ENCODE measurements at regions not wholly inside any gene's neighbourhood (a gene's known extent, or its start where the extent isn't known, plus 50 kb on each side); places are given as distances from the start of the nearest gene placed in this dataset.

DNA sequence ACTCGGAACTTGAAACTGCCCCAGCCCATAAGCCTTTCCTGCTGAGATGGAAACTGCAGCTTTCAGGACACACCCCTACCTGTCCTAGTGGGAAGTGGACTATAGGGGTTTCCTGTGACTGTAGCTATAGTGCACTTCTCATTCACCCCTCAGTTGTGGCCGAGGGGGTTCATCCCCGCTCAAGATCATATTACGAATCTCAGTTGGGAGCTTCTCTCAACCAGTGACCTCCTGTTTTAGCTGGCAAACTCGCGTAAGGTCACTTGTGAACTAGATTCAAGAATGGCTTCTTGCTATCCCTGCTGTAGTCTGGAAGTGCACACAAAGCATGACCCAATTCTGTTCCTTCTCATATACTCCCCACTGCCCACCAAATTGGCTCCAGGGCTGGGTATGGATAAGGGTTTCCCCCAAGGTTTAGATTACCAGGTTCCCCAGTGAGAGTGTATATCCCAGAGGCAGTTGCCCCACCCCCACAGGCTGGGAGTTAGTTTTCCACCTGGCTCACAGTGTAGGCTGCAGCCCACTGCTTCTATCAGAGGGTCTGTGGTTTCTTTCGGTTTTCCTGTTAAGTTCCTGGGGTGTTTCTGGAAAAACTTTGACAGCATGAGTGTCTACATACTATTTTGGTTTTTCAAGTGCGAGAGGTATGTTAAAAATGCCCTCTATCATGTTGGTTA lies 812.9 kb downstream of the JRKL start:
- DNase-seq = no peak

DNA sequence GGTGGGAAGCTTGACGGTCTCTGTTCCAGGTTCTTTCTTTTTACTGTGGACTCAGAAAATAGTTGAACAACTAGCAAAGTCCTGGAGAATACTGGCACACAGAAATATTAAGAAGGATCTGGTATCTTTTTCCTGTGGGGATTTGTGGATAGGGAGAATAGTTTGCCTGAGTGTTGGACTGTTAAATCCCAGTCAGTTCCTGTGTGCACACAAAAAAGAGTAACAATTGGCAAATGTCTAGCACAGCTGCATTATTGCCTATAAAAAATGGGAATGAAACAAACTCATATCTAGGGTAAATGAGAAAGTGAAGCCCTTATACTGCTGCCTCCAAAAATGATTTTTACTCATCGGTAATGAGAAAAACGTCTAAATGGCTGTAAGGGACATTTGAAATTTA lies 828.2 kb downstream of the JRKL start:
- no peak for DNase-seq

DNA sequence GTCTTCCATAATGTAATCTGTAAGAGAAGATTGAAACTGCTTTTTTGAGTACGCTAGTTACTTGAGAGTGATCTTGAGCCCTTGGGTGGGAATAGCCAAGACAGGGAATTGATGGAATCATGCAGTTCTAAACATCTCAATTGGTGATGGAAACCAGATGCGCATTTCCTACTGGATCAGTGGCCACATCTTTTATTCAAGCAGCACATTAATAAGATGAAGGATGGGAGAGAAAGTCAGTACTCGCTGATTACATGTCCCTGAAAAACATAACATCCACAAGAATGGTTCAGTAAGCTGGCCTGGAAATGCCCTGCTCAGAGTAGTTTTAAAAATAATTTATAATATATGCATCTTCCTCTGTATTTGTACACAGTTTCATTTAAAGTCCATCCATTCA lies 833.8 kb downstream of the JRKL start:
- DNase-seq = no peak

DNA sequence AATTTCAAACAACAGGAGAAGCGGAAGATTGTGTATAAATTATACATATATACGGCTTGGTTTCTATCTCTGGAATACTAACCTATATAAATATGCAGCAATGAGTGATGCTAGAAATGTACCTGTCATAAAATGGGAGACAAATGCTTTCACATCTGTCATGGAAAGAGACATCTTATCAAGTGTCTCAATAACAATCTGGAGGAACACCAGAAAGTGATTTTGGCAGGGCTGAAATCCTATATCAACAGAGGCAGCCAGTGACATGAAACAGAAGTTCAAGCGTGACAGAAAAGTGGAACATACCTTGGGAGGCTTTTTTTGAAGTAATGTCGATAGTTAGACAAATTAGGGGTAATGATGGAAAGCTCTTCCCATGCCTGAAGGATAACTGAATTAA lies 834.6 kb downstream of the JRKL start:
- no peak for DNase-seq

DNA sequence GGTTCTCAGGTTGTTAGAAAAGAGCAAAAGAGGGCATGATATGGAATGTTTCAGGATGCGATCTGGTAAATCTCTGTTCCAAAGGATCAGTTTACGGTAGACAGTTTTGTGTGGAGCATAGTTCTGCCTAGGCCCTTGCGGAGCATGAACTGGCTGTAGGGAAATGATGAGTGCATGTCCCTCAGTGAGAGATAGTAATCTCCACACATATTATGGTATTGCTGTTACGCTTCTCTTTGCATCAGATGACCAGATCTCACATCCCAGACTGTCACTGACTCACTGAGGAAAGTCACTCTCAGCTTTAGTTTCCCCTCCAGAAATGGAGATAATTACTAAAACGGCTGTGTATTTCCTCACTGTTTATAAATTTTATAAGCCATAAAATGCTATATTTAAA lies 836.0 kb downstream of the JRKL start:
- no peak for DNase-seq

GRCh38 chr11:97229936-97230335 lies 840.1 kb downstream of the JRKL start:
- no peak for DNase-seq

- DNase-seq = no peak
Measured at GRCh38 chr11:97231231-97231630, 841.4 kb downstream of the JRKL start.

- DNase-seq = no peak
Measured at GRCh38 chr11:97234016-97234415, 844.2 kb downstream of the JRKL start.

- no peak for DNase-seq
Measured at GRCh38 chr11:97237151-97237550, 847.3 kb downstream of the JRKL start.

- no peak for DNase-seq
Measured at GRCh38 chr11:97247601-97248000, 857.8 kb downstream of the JRKL start.

DNA sequence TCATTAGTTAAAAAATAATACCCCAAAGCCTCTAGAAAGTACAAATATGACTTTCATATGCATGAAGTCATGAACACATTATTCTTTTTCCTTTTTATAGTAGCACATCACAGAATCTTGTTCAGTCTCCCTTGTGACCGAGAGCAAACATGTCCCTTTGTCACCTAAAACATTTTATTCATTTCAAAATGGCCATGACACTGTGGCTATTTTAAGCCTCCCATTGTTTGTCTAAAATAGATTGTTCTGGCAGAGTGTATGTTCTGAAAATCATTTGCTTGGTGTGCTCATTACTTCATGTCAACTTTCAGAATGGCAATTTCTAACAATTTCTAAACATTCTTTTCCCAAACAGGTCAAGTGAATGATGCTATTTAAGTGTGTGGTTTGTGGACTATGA lies 865.0 kb downstream of the JRKL start:
- no peak for DNase-seq

DNA sequence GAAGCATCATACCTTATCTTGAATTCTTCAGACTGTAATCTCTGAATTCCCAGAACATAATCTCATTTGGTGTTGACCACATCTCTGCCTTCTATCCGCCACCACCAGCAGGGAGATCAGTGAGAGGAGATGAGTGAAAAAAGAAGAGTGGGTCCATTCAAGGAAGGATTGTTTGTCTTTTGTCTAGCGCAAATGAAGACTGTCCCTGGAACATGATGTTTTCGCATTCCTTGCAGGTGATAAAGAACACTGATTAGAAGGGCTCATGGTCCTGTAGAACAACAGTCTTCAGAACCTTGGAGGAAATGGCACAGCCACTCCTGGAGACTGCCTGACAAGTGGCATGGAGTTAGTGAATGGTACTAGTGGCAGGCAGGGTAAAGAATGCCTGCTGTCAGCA lies 869.6 kb downstream of the JRKL start:
- no peak for DNase-seq

DNA sequence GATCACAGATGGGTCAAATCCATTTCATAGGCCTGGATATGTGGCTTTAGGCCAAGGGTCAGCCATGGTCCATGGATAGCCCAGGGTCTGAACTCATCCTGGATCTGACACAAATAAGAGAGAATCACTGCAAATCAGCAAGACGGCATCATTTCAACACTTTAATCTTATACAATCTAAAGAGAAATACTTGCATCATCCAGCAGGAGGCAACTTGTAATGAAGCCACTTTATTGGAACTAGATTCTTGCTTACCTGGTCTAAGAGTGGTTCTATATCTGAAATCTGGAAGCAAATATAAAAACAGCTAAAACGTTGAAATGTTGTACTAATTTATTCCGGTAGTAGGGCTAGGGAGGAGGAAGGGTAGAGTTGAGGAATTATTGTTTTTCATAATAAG lies 870.1 kb downstream of the JRKL start:
- DNase-seq = no peak

DNA sequence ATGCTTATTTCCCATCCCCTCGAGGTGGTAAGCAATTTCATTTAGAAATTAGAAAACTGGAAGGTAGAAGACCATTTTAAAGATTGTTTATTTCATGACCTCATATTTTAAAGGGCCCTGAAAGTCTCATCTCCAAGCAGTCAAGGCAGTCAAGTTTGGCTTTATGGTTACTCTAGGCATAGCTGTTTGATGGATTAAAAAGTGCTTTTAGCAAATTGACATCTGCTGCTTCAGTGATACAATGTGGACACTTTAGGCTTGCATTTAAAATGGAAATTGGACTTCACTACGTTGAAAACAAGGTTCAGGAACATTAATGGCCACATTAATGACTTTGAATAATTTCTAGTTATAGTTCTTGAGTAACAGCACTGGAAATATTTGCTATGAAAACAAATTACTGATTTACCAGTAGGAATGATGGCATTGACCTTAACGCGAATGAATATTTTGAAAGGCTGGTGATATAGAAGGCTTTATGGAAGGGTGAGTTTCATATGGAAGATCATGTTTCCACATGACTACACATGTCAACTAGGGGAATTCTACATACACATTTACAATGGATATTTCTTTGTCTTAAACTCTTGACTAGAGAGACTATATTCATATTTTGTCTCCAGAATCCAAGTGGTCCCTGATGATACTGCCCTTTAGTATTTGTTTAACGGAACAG lies 873.5 kb downstream of the JRKL start:
- DNase-seq = no peak

GRCh38 chr11:97269527-97269926 lies 879.7 kb downstream of the JRKL start:
- no peak for DNase-seq

DNA sequence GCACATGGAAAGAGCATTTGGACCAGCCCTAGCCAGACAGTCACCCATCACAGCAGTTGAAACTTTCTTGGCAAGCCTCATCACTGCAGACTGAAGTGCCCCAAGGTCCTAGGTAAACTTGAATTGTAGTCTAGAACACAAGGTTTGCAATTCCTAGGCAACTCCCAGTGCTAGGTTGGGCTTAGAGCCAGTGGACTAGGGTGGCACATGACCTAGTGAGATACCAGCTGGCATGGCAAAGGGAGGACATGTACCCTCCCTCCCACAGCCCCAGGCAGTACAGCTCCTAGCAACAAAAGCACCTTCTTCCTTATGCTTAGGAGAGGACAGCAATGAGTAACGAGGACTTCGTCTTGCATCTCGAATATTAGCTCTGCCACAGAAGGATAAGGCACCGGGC lies 889.5 kb downstream of the JRKL start:
- no peak for DNase-seq

- no peak for DNase-seq
Measured at GRCh38 chr11:97280347-97280746, 890.5 kb downstream of the JRKL start.

- DNase-seq = no peak
Measured at GRCh38 chr11:97289823-97290222, 900.0 kb downstream of the JRKL start.

DNA sequence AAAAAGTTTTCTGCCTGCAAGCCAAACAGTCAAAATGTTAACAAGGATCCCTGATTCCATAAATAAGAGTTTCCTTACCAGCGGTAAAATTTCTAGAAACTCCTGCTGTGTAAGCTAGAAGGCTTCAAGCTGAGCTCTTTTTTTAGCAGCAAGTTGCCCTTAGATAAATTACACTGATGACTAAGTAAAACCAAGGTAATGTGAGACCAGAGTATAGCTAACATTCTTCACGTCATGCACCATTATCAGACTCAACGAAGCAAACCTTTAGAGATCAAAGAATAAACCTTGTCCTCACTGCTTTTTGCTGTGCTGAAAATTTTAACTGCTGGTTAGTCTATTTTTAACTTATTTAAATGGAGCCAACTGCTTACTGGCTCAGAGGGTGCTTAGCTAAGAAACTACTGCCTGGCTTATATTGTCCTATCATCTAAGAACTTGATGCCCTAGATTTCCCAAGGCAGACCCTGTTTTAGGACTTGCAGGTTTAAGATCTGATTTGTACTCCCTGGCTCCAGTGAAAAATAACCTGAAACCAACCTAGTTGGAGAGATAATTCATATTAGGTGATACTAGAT lies 900.7 kb downstream of the JRKL start:
- DNase-seq = no peak

DNA sequence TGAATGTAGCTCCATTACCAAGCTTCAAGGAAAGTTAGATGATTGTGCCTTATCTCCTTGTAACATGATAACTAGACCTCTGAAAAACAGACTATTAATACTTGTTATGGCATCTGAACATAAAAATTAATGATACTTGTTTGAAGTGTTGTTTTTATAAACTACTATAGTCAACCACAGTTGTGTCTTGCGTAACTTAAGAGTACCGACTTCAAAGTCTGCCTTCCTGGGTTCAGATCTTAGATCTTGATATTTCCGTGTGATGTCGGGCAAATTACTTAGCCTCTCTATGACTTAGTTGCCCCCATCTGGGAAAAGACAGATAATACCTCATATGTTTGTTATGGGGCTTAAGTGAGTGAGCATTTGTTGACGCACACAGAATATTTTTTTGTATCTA lies 906.5 kb downstream of the JRKL start:
- DNase-seq = no peak

- no peak for DNase-seq
Measured at GRCh38 chr11:97309291-97309690, 919.5 kb downstream of the JRKL start.

GRCh38 chr11:97325693-97326092 lies 935.9 kb downstream of the JRKL start:
- DNase-seq = no peak

- DNase-seq = no peak
Measured at GRCh38 chr11:97332271-97332670, 942.5 kb downstream of the JRKL start.

GRCh38 chr11:97336064-97336463 lies 946.3 kb downstream of the JRKL start:
- DNase-seq = no peak

DNA sequence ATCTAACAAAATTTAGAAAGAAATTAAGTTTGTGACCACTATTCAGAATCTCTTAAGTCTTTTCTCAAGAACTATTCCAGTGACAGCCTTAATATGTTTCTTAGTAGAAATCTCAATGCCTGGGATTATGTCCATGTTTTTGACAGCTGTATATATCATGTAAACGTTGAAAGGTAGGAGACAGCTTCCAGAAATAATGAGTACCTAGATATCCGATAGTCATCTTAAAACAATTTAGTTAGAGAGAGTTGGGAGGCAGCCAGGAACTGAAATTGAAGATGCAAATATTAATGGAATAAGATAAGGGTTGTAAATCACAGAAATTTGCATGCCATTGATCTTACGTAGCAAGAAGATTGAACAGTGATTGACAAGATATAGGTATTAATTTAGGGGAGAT lies 955.2 kb downstream of the JRKL start:
- DNase-seq = no peak
